ENCODE measurements at regions not wholly inside any gene's neighbourhood (a gene's known extent, or its start where the extent isn't known, plus 50 kb on each side); places are given as distances from the start of the nearest gene placed in this dataset.

DNA sequence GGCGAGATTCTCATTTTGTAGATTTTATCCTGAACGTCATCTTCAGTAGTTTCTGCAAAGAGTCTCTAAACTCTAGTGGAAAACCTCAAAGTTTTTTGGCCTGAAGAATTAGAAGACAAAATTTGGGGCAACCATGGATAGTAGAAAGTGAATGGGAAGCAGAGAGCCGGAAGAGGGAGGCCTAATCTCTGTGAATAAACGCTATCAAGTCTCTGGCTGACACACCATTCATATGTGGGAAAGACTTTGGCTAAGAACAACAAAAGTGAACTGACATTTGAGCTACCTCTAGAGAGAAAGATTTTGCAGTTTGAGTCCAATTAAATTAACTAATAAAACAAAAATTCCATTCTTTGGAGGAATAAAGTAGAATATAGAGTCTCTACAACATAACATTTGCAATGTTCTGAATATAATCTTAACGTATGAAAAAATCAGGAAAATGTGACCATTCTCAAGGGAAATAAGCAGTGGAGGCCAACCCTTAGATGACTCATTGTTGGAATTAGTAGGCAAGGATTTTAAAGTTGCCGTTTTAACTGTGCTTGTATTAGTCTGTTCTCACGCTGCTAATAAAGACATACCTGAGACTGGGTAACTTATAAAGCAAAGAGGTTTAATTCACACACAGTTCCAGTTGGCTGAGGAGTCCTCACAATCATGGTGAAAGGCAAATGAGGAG is 184.6 kb downstream of the C3orf38 start (continued):
- TF ChIP-seq, protein P1, sequence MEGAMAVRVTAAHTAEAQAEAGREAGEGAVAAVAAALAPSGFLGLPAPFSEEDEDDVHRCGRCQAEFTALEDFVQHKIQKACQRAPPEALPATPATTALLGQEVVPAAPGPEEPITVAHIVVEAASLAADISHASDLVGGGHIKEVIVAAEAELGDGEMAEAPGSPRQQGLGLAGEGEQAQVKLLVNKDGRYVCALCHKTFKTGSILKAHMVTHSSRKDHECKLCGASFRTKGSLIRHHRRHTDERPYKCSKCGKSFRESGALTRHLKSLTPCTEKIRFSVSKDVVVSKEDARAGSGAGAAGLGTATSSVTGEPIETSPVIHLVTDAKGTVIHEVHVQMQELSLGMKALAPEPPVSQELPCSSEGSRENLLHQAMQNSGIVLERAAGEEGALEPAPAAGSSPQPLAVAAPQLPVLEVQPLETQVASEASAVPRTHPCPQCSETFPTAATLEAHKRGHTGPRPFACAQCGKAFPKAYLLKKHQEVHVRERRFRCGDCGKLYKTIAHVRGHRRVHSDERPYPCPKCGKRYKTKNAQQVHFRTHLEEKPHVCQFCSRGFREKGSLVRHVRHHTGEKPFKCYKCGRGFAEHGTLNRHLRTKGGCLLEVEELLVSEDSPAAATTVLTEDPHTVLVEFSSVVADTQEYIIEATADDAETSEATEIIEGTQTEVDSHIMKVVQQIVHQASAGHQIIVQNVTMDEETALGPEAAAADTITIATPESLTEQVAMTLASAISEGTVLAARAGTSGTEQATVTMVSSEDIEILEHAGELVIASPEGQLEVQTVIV (IDR thresholded peaks at IDR 0.05; ENCODE audit: borderline replicate concordance, partially characterized antibody): no peak
- TF ChIP-seq CHD2 (IDR thresholded peaks at IDR 0.05; ENCODE audit: borderline replicate concordance, low read depth, low read length) (no peak), MTA2 (IDR thresholded peaks at IDR 0.05; ENCODE audit: low read depth) (no peak), NR2F1 (conservative IDR thresholded peaks at IDR 0.05) (no peak)
- TF ChIP-seq, protein P2, sequence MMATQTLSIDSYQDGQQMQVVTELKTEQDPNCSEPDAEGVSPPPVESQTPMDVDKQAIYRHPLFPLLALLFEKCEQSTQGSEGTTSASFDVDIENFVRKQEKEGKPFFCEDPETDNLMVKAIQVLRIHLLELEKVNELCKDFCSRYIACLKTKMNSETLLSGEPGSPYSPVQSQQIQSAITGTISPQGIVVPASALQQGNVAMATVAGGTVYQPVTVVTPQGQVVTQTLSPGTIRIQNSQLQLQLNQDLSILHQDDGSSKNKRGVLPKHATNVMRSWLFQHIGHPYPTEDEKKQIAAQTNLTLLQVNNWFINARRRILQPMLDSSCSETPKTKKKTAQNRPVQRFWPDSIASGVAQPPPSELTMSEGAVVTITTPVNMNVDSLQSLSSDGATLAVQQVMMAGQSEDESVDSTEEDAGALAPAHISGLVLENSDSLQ (IDR thresholded peaks at IDR 0.05): no peak
- TF ChIP-seq, protein P3, sequence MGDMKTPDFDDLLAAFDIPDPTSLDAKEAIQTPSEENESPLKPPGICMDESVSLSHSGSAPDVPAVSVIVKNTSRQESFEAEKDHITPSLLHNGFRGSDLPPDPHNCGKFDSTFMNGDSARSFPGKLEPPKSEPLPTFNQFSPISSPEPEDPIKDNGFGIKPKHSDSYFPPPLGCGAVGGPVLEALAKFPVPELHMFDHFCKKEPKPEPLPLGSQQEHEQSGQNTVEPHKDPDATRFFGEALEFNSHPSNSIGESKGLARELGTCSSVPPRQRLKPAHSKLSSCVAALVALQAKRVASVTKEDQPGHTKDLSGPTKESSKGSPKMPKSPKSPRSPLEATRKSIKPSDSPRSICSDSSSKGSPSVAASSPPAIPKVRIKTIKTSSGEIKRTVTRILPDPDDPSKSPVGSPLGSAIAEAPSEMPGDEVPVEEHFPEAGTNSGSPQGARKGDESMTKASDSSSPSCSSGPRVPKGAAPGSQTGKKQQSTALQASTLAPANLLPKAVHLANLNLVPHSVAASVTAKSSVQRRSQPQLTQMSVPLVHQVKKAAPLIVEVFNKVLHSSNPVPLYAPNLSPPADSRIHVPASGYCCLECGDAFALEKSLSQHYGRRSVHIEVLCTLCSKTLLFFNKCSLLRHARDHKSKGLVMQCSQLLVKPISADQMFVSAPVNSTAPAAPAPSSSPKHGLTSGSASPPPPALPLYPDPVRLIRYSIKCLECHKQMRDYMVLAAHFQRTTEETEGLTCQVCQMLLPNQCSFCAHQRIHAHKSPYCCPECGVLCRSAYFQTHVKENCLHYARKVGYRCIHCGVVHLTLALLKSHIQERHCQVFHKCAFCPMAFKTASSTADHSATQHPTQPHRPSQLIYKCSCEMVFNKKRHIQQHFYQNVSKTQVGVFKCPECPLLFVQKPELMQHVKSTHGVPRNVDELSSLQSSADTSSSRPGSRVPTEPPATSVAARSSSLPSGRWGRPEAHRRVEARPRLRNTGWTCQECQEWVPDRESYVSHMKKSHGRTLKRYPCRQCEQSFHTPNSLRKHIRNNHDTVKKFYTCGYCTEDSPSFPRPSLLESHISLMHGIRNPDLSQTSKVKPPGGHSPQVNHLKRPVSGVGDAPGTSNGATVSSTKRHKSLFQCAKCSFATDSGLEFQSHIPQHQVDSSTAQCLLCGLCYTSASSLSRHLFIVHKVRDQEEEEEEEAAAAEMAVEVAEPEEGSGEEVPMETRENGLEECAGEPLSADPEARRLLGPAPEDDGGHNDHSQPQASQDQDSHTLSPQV (IDR thresholded peaks at IDR 0.05): no peak

Measured in GM12878 (cell line).